Adrenal gland (tissue), 9 donors: ENCODE measurements at regions not wholly inside any gene's neighbourhood (a gene's known extent, or its start where the extent isn't known, plus 50 kb on each side); places are given as distances from the start of the nearest gene placed in this dataset.

Experiments
- DNase-seq, 7 donors: peaks; one replicate each; pipeline ENCODE4 v3.0.0-alpha.2; 2019 to 2020
- H3K27ac ChIP-seq, 5 donors: fragments of 200-600 bp; sonication (generic) in 4 of 5; 1 replicate in 3 of 5; 2 replicates in 2 of 5; pipeline versions ENCODE4 v1.5.1 to v1.8.0; 2016 to 2020; ENCODE audit warnings: mild to moderate bottlenecking in 1 of 5
- H3K27me3 ChIP-seq: fragments of 200-600 bp; 2 replicates; pipeline ENCODE4 v1.8.0; 2021
- H3K36me3 ChIP-seq, 2 donors: fragments of 200-600 bp; replicated peaks in 1 of 2; 1 replicate in 1 of 2; 2 replicates in 1 of 2; pipeline versions ENCODE4 v1.5.1 to v1.8.0; 2018 to 2022
- H3K4me1 ChIP-seq, 2 donors: fragments of 200-600 bp; replicated peaks in 1 of 2; 1 replicate in 1 of 2; 2 replicates in 1 of 2; pipeline versions ENCODE4 v1.5.1 to v1.8.0; 2018 to 2021
- H3K4me3 ChIP-seq, 4 donors: fragments of 200-600 bp; sonication (generic) in 3 of 4; one replicate each; pipeline ENCODE4 v1.5.1; 2016 to 2018
- H3K9me3 ChIP-seq, 3 donors: fragments of 200-600 bp; sonication (generic) in 1 of 3; replicated peaks in 1 of 3; 1 replicate in 2 of 3; 2 replicates in 1 of 3; pipeline versions ENCODE4 v1.5.1 to v1.8.0; 2016 to 2021
- CTCF ChIP-seq, 6 experiments: fragments of 450-650 bp in 4 of 6; fragments of 200-600 bp in 2 of 6; sonication (generic) in 1 of 6; IDR thresholded peaks; 1 replicate in 5 of 6; 2 replicates in 1 of 6; pipeline versions ENCODE4 v1.5.1 to v1.8.0; 2016 to 2021; ENCODE audit warnings: antibody characterized with exemption in 6 of 6, mild to moderate bottlenecking in 2 of 6, moderate library complexity in 1 of 6
- POLR2A ChIP-seq, 2 donors: fragments of 450-650 bp; IDR thresholded peaks; one replicate each; pipeline ENCODE4 v1.6.1; 2017; ENCODE audit warnings: antibody characterized with exemption in 2 of 2, mild to moderate bottlenecking in 2 of 2, moderate library complexity in 1 of 2
- WGBS, 4 donors: extraction: QIAGEN DNeasy Blood & Tissue Kit in 2 of 4; methylation state at CpG; one replicate each; pipeline versions ENCODE4 v1.1.5 to v1.1.7; 2013 to 2017; 5-methylcytosine and 5-hydroxymethylcytosine counted together
- intact Hi-C, 2 donors: fragments of 100-400 bp; cut with DNase I; formaldehyde crosslinking; loops; one replicate each; pipeline versions ENCODE4 v1.14.1 to v1.15.0; 2022 to 2023
- donor health status: healthy with polysubstance abuse.
- donor health status: Bipolar disorder and iron deficiency.
- donor health status: DM: yes; HTN: yes; CAD: no.
- donor health status: DM: no; HTN: no; CAD: no.
- donor health status: DM: no; HTN: no; CAD: no.

- Histone ChIP-seq H3K4me3 (no peak overlapping the region), H3K4me1 (peaks cover 0 to 25% of the 10 kb centered on the region in 2 donors), H3K27me3 (no peaks in the 10 kb centered on the region), H3K36me3 (no peaks in the 10 kb centered on the region), H3K27ac (peak overlapping the region in 1 of 5 donors; percentile 65), H3K9me3 (no peaks in the 10 kb centered on the region)
- WGBS, 4 donors = 60 to 69% (median 67%) methylated on average over 7 of the region's 7 CpGs
- TF ChIP-seq CTCF (IDR thresholded peaks at IDR 0.05) (no peak), POLR2A (IDR thresholded peaks at IDR 0.05) (no peak)
- intact Hi-C loops = no loop called here
- DNase-seq = no peak
These were observed 150.7 kb downstream of the TMCO5A start for GRCh38 chr15:38085114-38085513.

GRCh38 chr15:38085931-38086568, 151.6 kb downstream of the TMCO5A start:
- no peaks in the 10 kb centered on the region for H3K9me3 ChIP-seq
- TF ChIP-seq CTCF (IDR thresholded peaks at IDR 0.05) = no peak
- TF ChIP-seq POLR2A (IDR thresholded peaks at IDR 0.05) = no peak
- H3K4me3 ChIP-seq = no peak overlapping the region
- H3K36me3 ChIP-seq = no peaks in the 10 kb centered on the region
- intact Hi-C loops = no loop called here
- peaks cover 0 to 23% of the 10 kb centered on the region in 2 donors for H3K4me1 ChIP-seq
- DNase-seq = no peak
- WGBS, 4 donors = 50 to 68% (median 64%) methylated on average over 1 of the region's 1 CpG
- H3K27ac ChIP-seq = peak overlapping the region in 2 of 5 donors; percentile 19 to 65
- no peaks in the 10 kb centered on the region for H3K27me3 ChIP-seq

GRCh38 chr15:38086611-38087010, 152.2 kb downstream of the TMCO5A start:
- DNase-seq = no peak
- peak overlapping the region in 1 of 5 donors; percentile 65 for H3K27ac ChIP-seq
- H3K4me3 ChIP-seq = no peak overlapping the region
- intact Hi-C loops = no loop called here
- H3K9me3 ChIP-seq = no peaks in the 10 kb centered on the region
- H3K27me3 ChIP-seq = no peaks in the 10 kb centered on the region
- H3K36me3 ChIP-seq = no peaks in the 10 kb centered on the region
- TF ChIP-seq POLR2A (IDR thresholded peaks at IDR 0.05) (no peak), CTCF (IDR thresholded peaks at IDR 0.05) (no peak)
- H3K4me1 ChIP-seq = peaks cover 0 to 19% of the 10 kb centered on the region in 2 donors
- WGBS, 4 donors = 79 to 84% (median 81%) methylated on average over 2 of the region's 2 CpGs

GRCh38 chr15:38088971-38089370, 154.5 kb downstream of the TMCO5A start:
- Histone ChIP-seq H3K36me3 (no peaks in the 10 kb centered on the region), H3K9me3 (no peaks in the 10 kb centered on the region), H3K27me3 (no peaks in the 10 kb centered on the region), H3K4me3 (no peak overlapping the region), H3K4me1 (peaks cover 0 to 19% of the 10 kb centered on the region in 2 donors), H3K27ac (no peak overlapping the region)
- 24 to 53% (median 40%) methylated on average over 1 of the region's 1 CpG for WGBS, 4 donors
- intact Hi-C loops = no loop called here
- no peak for TF ChIP-seq CTCF (IDR thresholded peaks at IDR 0.05)
- no peak for TF ChIP-seq POLR2A (IDR thresholded peaks at IDR 0.05)
- no peak for DNase-seq
